ENCODE measurements at regions not wholly inside any gene's neighbourhood (a gene's known extent, or its start where the extent isn't known, plus 50 kb on each side); places are given as distances from the start of the nearest gene placed in this dataset.

DNA sequence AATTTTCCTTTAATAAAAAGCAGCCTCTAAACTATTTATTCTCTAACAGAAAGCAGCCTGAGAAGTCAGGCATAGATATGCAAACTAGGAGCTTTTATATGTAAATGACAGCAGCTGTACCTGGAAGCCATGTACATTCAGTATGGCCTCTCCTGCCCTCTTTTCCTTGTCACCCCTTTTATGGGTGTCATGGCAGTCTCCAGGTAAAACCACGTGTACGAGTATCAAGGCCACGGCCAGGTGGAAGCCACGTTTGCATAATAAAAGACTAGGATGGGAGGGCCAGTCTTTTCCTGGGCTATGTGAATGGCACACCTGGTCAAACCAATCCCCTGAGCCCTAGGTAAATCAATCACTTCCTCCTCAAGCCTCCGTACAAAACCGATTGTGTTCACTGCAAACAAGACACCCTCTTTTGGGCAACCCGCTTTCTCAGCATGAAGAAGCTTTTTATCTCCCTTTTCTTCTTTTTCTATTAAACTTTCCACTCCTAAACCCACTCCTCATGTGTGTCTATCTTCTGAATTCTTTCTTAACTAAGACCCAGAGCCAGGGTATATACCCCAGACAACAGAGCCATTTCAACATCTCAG is 419.5 kb upstream of the CTNND2 start:
- CTCF ChIA-PET, result interaction anchor here (1.0 kb wide), 1 partner anchor 9 kb away, joined by 3 read pairs; no protein-coding TSS in a partner anchor
- H3K9me3 Mint-ChIP-seq, result peaks cover 43% of the 10 kb centered on the region
- H3K36me3 Mint-ChIP-seq, result peaks cover 45% of the 10 kb centered on the region
- peak overlapping the region; percentile 54 for H3K4me3 Mint-ChIP-seq
- H3K27me3 Mint-ChIP-seq (ENCODE audit: low read depth), result peaks cover 3% of the 10 kb centered on the region; the same call in 1 of the 2 replicates
- peak; percentile 84 for DNase-seq (ENCODE audit: low spot score)
- H3K4me1 Mint-ChIP-seq, result peaks cover 66% of the 10 kb centered on the region
- POLR2A ChIA-PET, result interaction anchor here (1.0 to 1.5 kb wide), 2 partner anchors 9 to 337 kb away, joined by 3 to 6 read pairs; no protein-coding TSS in a partner anchor
- ATAC-seq, result peak; percentile 97
- H3K27ac Mint-ChIP-seq, result peak overlapping the region; percentile 100
- TF ChIP-seq GRHL2 (CRISPR knock-in tag; IDR thresholded peaks at IDR 0.05; ENCODE audit: insufficient replicate concordance, severe bottlenecking), result no peak
- no peak for TF ChIP-seq ATF1 (CRISPR knock-in tag; IDR thresholded peaks at IDR 0.05)
- TF ChIP-seq, protein P1, sequence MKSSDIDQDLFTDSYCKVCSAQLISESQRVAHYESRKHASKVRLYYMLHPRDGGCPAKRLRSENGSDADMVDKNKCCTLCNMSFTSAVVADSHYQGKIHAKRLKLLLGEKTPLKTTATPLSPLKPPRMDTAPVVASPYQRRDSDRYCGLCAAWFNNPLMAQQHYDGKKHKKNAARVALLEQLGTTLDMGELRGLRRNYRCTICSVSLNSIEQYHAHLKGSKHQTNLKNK (CRISPR knock-in tag; IDR thresholded peaks at IDR 0.05), result no peak
- TF ChIP-seq CREB1 (CRISPR knock-in tag; IDR thresholded peaks at IDR 0.05), result no peak
- no peak for TF ChIP-seq ELF4 (CRISPR knock-in tag; IDR thresholded peaks at IDR 0.05; ENCODE audit: low read depth)
- no peak for TF ChIP-seq ZNF263 (CRISPR knock-in tag; IDR thresholded peaks at IDR 0.05; ENCODE audit: low read depth)
- TF ChIP-seq ZNF232 (CRISPR knock-in tag; IDR thresholded peaks at IDR 0.05), result no peak
- no peak for TF ChIP-seq ZNF138 (CRISPR knock-in tag; conservative IDR thresholded peaks at IDR 0.05)
- no peak for TF ChIP-seq MYBL2 (CRISPR knock-in tag; IDR thresholded peaks at IDR 0.05)
- TF ChIP-seq TEAD1 (CRISPR knock-in tag; IDR thresholded peaks at IDR 0.05), result peak; percentile 88; the same call in 1 of the 2 replicates
- TF ChIP-seq, protein P2, sequence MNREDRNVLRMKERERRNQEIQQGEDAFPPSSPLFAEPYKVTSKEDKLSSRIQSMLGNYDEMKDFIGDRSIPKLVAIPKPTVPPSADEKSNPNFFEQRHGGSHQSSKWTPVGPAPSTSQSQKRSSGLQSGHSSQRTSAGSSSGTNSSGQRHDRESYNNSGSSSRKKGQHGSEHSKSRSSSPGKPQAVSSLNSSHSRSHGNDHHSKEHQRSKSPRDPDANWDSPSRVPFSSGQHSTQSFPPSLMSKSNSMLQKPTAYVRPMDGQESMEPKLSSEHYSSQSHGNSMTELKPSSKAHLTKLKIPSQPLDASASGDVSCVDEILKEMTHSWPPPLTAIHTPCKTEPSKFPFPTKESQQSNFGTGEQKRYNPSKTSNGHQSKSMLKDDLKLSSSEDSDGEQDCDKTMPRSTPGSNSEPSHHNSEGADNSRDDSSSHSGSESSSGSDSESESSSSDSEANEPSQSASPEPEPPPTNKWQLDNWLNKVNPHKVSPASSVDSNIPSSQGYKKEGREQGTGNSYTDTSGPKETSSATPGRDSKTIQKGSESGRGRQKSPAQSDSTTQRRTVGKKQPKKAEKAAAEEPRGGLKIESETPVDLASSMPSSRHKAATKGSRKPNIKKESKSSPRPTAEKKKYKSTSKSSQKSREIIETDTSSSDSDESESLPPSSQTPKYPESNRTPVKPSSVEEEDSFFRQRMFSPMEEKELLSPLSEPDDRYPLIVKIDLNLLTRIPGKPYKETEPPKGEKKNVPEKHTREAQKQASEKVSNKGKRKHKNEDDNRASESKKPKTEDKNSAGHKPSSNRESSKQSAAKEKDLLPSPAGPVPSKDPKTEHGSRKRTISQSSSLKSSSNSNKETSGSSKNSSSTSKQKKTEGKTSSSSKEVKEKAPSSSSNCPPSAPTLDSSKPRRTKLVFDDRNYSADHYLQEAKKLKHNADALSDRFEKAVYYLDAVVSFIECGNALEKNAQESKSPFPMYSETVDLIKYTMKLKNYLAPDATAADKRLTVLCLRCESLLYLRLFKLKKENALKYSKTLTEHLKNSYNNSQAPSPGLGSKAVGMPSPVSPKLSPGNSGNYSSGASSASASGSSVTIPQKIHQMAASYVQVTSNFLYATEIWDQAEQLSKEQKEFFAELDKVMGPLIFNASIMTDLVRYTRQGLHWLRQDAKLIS (CRISPR knock-in tag; IDR thresholded peaks at IDR 0.05; ENCODE audit: borderline replicate concordance), result no peak
- TF ChIP-seq EMX1 (CRISPR knock-in tag; IDR thresholded peaks at IDR 0.05), result no peak
- no peak for TF ChIP-seq KAT7 (CRISPR knock-in tag; IDR thresholded peaks at IDR 0.05; ENCODE audit: borderline replicate concordance)
- TF ChIP-seq SP1 (CRISPR knock-in tag; conservative IDR thresholded peaks at IDR 0.05), result peak; percentile 54; the same call in 1 of the 2 replicates
- 0 out of 2 replicates have a peak, but pooled peaks have one; percentile 63 for TF ChIP-seq NFE2L1 (CRISPR knock-in tag; IDR thresholded peaks at IDR 0.05)
- TF ChIP-seq JUN (CRISPR knock-in tag; IDR thresholded peaks at IDR 0.05), result no peak
- no peak for TF ChIP-seq SMAD3 (CRISPR knock-in tag; IDR thresholded peaks at IDR 0.05; ENCODE audit: borderline replicate concordance)
- TF ChIP-seq, protein P3, sequence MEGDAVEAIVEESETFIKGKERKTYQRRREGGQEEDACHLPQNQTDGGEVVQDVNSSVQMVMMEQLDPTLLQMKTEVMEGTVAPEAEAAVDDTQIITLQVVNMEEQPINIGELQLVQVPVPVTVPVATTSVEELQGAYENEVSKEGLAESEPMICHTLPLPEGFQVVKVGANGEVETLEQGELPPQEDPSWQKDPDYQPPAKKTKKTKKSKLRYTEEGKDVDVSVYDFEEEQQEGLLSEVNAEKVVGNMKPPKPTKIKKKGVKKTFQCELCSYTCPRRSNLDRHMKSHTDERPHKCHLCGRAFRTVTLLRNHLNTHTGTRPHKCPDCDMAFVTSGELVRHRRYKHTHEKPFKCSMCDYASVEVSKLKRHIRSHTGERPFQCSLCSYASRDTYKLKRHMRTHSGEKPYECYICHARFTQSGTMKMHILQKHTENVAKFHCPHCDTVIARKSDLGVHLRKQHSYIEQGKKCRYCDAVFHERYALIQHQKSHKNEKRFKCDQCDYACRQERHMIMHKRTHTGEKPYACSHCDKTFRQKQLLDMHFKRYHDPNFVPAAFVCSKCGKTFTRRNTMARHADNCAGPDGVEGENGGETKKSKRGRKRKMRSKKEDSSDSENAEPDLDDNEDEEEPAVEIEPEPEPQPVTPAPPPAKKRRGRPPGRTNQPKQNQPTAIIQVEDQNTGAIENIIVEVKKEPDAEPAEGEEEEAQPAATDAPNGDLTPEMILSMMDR (IDR thresholded peaks at IDR 0.05), result no peak
- TF ChIP-seq ZSCAN18 (CRISPR knock-in tag; IDR thresholded peaks at IDR 0.05), result no peak
- no peak for TF ChIP-seq TP53 (CRISPR knock-in tag; IDR thresholded peaks at IDR 0.05)
- TF ChIP-seq USF2 (CRISPR knock-in tag; IDR thresholded peaks at IDR 0.05), result peak; percentile 81
- no peak for TF ChIP-seq CREM (CRISPR knock-in tag; IDR thresholded peaks at IDR 0.05)
- TF ChIP-seq E2F4 (CRISPR knock-in tag; IDR thresholded peaks at IDR 0.05; ENCODE audit: borderline replicate concordance, low read depth), result no peak
- no peak for TF ChIP-seq ZNF219 (CRISPR knock-in tag; IDR thresholded peaks at IDR 0.05; ENCODE audit: borderline replicate concordance)
- 0 out of 2 replicates have a peak, but pooled peaks have one; percentile 22 for TF ChIP-seq CBFB (CRISPR knock-in tag; IDR thresholded peaks at IDR 0.05; ENCODE audit: low read depth)
- TF ChIP-seq ZNF396 (CRISPR knock-in tag; IDR thresholded peaks at IDR 0.05; ENCODE audit: borderline replicate concordance), result peak; percentile 9; the same call in 1 of the 2 replicates
- TF ChIP-seq FOXP4 (CRISPR knock-in tag; IDR thresholded peaks at IDR 0.05), result peak; percentile 77; the same call in 1 of the 2 replicates

Data from WTC11 (cell line).